ENCODE measurements at regions not wholly inside any gene's neighbourhood (a gene's known extent, or its start where the extent isn't known, plus 50 kb on each side); places are given as distances from the start of the nearest gene placed in this dataset.

GRCh38 chr9:96044401-96044800 lies 168.9 kb downstream of the ERCC6L2 start:
- Histone ChIP-seq H3K4me1 (peaks cover 0 to 39% (median 28%) of the 10 kb centered on the region in 4 donors), H3K9me3 (no peaks in the 10 kb centered on the region), H3K27me3 (no peaks in the 10 kb centered on the region), H3K4me3 (no peak overlapping the region), H3K27ac (replicated peaks in 1 of 4) (no peak overlapping the region), H3K36me3 (no peaks in the 10 kb centered on the region)
- no peak for TF ChIP-seq CTCF (IDR thresholded peaks at IDR 0.05)
- no peak for TF ChIP-seq POLR2AphosphoS5 (IDR thresholded peaks at IDR 0.05)
- TF ChIP-seq EP300 (IDR thresholded peaks at IDR 0.05), result no peak
- no peak for TF ChIP-seq POLR2A (IDR thresholded peaks at IDR 0.05; ENCODE audit: low read depth)
- intact Hi-C loops (cut with DNase I), result no loop called here
- WGBS, result 96% methylated on average over 4 of the region's 4 CpGs
- no peak for DNase-seq (ENCODE audit: extremely low spot score)

DNA sequence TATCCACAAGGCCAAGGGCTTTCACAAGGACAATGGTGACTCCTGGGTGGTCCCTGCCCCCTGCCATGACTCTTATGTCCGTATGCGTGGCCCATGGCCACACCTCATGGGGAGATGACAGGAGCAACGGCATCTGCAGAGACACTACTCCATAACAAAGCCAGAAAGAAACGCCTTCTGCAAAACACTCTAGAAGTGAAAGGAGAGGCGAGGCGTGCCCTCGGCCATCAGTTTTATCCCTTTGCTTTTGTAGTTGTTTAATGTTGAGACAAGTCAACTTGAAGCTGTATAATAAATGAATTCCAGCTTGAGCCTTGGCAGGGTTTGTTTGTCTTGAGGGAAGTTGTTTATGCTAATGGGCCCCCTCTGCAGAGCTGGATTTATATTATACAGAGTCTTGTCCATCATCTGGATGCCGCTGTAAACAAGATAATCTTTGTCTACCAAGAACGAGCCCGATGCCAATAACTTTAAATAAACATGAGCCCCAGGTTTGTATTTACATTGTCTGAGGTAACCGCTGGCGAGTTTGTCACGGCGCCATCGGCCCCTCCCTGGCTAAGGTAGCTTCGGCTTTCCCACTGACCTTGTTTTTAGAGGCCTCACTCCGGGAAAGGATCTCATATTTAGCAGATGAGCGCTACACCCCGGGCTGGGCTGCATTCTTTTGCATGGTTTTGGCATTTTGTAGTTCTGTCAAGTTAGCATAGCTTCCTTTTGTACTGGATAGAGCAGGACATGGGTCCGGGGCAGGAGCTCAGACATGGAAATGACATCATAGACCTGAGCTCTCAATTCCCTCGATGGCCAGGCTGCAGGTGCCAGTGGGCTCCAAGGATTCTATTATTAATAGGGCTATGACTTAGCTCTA lies 165.3 kb downstream of the ERCC6L2 start:
- no peaks in the 10 kb centered on the region for H3K27me3 ChIP-seq
- intact Hi-C loops (cut with DNase I), result no loop called here
- no peaks in the 10 kb centered on the region for H3K36me3 ChIP-seq
- no peak overlapping the region for H3K4me3 ChIP-seq
- 43% methylated on average over 19 of the region's 21 CpGs for WGBS
- TF ChIP-seq CTCF (IDR thresholded peaks at IDR 0.05) (no peak), POLR2AphosphoS5 (IDR thresholded peaks at IDR 0.05) (no peak), POLR2A (IDR thresholded peaks at IDR 0.05; ENCODE audit: low read depth) (no peak), EP300 (IDR thresholded peaks at IDR 0.05) (no peak)
- peak overlapping the region; percentile 32 to 64 (median 52) for H3K27ac ChIP-seq (replicated peaks in 1 of 4)
- no peak for DNase-seq (ENCODE audit: extremely low spot score)
- peaks cover 0 to 11% (median 4%) of the 10 kb centered on the region in 4 donors for H3K9me3 ChIP-seq
- peaks cover 0 to 20% (median 14%) of the 10 kb centered on the region in 4 donors for H3K4me1 ChIP-seq

DNA sequence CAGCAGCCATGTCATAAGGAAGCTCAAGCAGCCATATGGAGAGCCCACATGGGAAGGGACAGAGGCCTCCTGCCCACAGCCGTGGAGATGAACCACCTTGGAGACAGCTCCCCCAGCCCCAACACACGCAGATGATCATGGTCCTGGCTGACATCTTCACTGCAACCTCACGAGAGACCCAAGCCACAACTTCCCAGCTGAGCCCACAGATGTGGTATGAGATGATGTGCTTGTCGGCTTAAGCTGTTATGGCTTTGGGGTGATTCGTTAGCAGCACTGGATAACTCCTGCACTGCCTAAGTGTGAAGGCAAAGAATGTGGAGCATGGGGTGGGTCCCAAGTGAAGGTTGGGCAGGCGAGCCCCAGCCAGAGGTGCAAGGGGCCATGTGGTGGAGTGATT lies 163.4 kb downstream of the ERCC6L2 start:
- Histone ChIP-seq H3K27ac (replicated peaks in 1 of 4) (no peak overlapping the region), H3K36me3 (no peaks in the 10 kb centered on the region), H3K4me3 (no peak overlapping the region), H3K4me1 (peaks cover 0 to 20% (median 14%) of the 10 kb centered on the region in 4 donors), H3K27me3 (no peaks in the 10 kb centered on the region), H3K9me3 (peaks cover 0 to 11% (median 4%) of the 10 kb centered on the region in 4 donors)
- TF ChIP-seq POLR2A (IDR thresholded peaks at IDR 0.05; ENCODE audit: low read depth) (no peak), POLR2AphosphoS5 (IDR thresholded peaks at IDR 0.05) (no peak), CTCF (IDR thresholded peaks at IDR 0.05) (no peak), EP300 (IDR thresholded peaks at IDR 0.05) (no peak)
- intact Hi-C loops (cut with DNase I), result no loop called here
- DNase-seq (ENCODE audit: extremely low spot score), result no peak
- 93% methylated on average over 6 of the region's 6 CpGs for WGBS

- peaks cover 0 to 20% (median 14%) of the 10 kb centered on the region in 4 donors for H3K4me1 ChIP-seq
- H3K4me3 ChIP-seq, result no peak overlapping the region
- H3K9me3 ChIP-seq, result peaks cover 0 to 11% (median 4%) of the 10 kb centered on the region in 4 donors
- H3K36me3 ChIP-seq, result no peaks in the 10 kb centered on the region
- intact Hi-C loops (cut with DNase I), result no loop called here
- WGBS, result 93% methylated on average over 7 of the region's 7 CpGs
- no peak overlapping the region for H3K27ac ChIP-seq (replicated peaks in 1 of 4)
- no peaks in the 10 kb centered on the region for H3K27me3 ChIP-seq
- DNase-seq (ENCODE audit: extremely low spot score), result no peak
- TF ChIP-seq POLR2A (IDR thresholded peaks at IDR 0.05; ENCODE audit: low read depth), result no peak
- no peak for TF ChIP-seq EP300 (IDR thresholded peaks at IDR 0.05)
- TF ChIP-seq CTCF (IDR thresholded peaks at IDR 0.05), result no peak
- no peak for TF ChIP-seq POLR2AphosphoS5 (IDR thresholded peaks at IDR 0.05)
These were observed 162.8 kb downstream of the ERCC6L2 start for GRCh38 chr9:96038271-96038670.

Measured in esophagus muscularis mucosa (tissue), 4 donors.